GM18505 (cell line): ENCODE measurements at regions not wholly inside any gene's neighbourhood (a gene's known extent, or its start where the extent isn't known, plus 50 kb on each side); places are given as distances from the start of the nearest gene placed in this dataset.
"Not testable (repeated sequence)": the region's sequence is repeated elsewhere in the genome, so short reads cannot be mapped to it uniquely, and the experiment has no call there.

Source experiments
- ATAC-seq: cut with Tn5 transposase; IDR thresholded peaks from one replicate; pipeline ENCODE4 v1.9.1; 2021; ENCODE audit not compliant: unreplicated experiment
- POLR2A ChIP-seq: IDR thresholded peaks from 4 replicates; pipeline ENCODE4 v1.6.1; 2011; ENCODE audit warnings: borderline replicate concordance; ENCODE audit not compliant: insufficient read depth, insufficient read length; ENCODE audit errors: extremely low read depth

GRCh38 chr6:14383393-14384174 is 266.0 kb downstream of the CD83 start:
- no peak for TF ChIP-seq POLR2A
- ATAC-seq: no peak

GRCh38 chr6:14384175-14384949 is 266.8 kb downstream of the CD83 start:
- no peak for ATAC-seq
- TF ChIP-seq POLR2A: no peak

GRCh38 chr6:14386263-14386662 is 268.7 kb downstream of the CD83 start:
- no peak for ATAC-seq

GRCh38 chr6:14386668-14387067 is 269.1 kb downstream of the CD83 start:
- ATAC-seq: no peak
- no peak for TF ChIP-seq POLR2A

More at GRCh38 chr6:14386263-14386662, 268.7 kb downstream of the CD83 start:
- no peak for TF ChIP-seq POLR2A

- no peak for ATAC-seq
- no peak for TF ChIP-seq POLR2A
Observed at GRCh38 chr6:14388371-14388770, 270.8 kb downstream of the CD83 start.

GRCh38 chr6:14389776-14390175 is 272.2 kb downstream of the CD83 start:
- not testable (repeated sequence) for ATAC-seq

- no peak for TF ChIP-seq POLR2A
- ATAC-seq: no peak
Observed at GRCh38 chr6:14390805-14391204, 273.2 kb downstream of the CD83 start.

GRCh38 chr6:14393910-14394309 is 276.3 kb downstream of the CD83 start:
- no peak for TF ChIP-seq POLR2A
- no peak for ATAC-seq

GRCh38 chr6:14396392-14396791 is 278.8 kb downstream of the CD83 start:
- TF ChIP-seq POLR2A: no peak
- no peak for ATAC-seq

- ATAC-seq: no peak
- TF ChIP-seq POLR2A: no peak
Observed at GRCh38 chr6:14396826-14397517, 279.4 kb downstream of the CD83 start.

- no peak for ATAC-seq
- no peak for TF ChIP-seq POLR2A
Observed at GRCh38 chr6:14397518-14397901, 279.9 kb downstream of the CD83 start.

GRCh38 chr6:14398953-14399352 is 281.4 kb downstream of the CD83 start:
- ATAC-seq: no peak
- no peak for TF ChIP-seq POLR2A

- ATAC-seq: no peak
- no peak for TF ChIP-seq POLR2A
Observed at GRCh38 chr6:14399635-14400034, 282.1 kb downstream of the CD83 start.

- no peak for TF ChIP-seq POLR2A
- no peak for ATAC-seq
Observed at GRCh38 chr6:14401246-14401645, 283.7 kb downstream of the CD83 start.

GRCh38 chr6:14406614-14407331 is 289.2 kb downstream of the CD83 start:
- TF ChIP-seq POLR2A: no peak
- ATAC-seq: no peak
